ENCODE measurements at regions not wholly inside any gene's neighbourhood (a gene's known extent, or its start where the extent isn't known, plus 50 kb on each side); places are given as distances from the start of the nearest gene placed in this dataset.

DNA sequence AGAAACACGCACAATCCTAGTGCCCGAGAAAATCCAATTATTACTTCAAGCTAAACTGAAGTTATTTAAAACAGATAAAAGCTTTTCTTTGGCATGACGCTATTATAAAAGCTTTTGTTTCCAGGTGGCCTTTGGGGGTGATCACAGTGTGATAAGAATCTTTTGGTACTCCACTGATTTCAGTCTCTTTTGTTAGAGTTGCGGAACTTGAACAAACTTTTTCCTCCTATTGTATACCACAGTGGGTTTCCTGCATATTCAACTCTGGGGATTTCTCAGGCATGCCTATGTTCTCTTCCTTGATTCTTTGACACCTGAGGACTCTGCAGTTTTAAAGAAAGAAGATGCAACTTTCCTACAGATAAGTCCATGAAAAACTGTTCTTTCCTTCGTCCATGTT, 99.7 kb upstream of the PITRM1 start:
- TF ChIP-seq, protein P1, sequence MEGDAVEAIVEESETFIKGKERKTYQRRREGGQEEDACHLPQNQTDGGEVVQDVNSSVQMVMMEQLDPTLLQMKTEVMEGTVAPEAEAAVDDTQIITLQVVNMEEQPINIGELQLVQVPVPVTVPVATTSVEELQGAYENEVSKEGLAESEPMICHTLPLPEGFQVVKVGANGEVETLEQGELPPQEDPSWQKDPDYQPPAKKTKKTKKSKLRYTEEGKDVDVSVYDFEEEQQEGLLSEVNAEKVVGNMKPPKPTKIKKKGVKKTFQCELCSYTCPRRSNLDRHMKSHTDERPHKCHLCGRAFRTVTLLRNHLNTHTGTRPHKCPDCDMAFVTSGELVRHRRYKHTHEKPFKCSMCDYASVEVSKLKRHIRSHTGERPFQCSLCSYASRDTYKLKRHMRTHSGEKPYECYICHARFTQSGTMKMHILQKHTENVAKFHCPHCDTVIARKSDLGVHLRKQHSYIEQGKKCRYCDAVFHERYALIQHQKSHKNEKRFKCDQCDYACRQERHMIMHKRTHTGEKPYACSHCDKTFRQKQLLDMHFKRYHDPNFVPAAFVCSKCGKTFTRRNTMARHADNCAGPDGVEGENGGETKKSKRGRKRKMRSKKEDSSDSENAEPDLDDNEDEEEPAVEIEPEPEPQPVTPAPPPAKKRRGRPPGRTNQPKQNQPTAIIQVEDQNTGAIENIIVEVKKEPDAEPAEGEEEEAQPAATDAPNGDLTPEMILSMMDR (IDR thresholded peaks at IDR 0.05; ENCODE audit: insufficient read depth, low read length): no peak
- TF ChIP-seq POLR2AphosphoS5 (IDR thresholded peaks at IDR 0.05; ENCODE audit: low read depth): no peak
